ENCODE measurements at regions not wholly inside any gene's neighbourhood (a gene's known extent, or its start where the extent isn't known, plus 50 kb on each side); places are given as distances from the start of the nearest gene placed in this dataset.

DNA sequence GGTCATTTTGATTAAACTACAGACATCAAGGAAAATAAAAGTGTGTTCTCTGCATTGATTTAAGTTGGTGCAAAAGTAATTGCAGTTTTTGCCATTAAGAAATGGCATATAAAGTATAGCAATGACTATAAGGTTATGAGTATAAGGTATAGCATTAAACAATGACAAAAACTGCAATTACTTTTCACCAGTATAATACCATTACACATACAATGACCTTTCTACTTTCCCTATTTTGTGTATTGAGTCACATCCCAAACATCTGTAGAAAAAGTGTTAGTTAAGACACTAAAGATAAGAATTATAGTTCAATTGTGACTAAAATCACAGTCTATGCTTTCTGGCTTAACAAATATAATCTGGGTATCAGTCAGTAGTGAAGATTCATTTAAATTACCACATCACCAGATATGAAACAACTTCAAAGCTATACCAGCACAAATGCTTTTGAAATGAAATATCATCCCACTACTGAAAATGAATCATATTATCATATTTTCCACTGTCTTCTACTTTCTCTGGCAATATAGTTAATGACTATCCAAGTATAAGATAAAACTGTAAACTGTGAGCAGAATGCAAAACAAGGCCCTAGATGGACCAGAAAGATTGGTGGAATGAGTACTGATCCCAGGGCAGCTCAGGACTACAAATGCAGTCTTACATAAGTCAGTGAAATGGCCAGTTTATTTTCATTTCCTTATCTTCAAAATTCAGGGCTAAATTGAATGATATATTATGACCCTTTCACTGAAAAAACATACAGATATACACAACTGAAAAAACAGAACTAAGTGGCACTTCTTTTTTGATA is 241.1 kb downstream of the ANTXR2 start:
- TF ChIP-seq, protein P1, sequence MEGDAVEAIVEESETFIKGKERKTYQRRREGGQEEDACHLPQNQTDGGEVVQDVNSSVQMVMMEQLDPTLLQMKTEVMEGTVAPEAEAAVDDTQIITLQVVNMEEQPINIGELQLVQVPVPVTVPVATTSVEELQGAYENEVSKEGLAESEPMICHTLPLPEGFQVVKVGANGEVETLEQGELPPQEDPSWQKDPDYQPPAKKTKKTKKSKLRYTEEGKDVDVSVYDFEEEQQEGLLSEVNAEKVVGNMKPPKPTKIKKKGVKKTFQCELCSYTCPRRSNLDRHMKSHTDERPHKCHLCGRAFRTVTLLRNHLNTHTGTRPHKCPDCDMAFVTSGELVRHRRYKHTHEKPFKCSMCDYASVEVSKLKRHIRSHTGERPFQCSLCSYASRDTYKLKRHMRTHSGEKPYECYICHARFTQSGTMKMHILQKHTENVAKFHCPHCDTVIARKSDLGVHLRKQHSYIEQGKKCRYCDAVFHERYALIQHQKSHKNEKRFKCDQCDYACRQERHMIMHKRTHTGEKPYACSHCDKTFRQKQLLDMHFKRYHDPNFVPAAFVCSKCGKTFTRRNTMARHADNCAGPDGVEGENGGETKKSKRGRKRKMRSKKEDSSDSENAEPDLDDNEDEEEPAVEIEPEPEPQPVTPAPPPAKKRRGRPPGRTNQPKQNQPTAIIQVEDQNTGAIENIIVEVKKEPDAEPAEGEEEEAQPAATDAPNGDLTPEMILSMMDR (IDR thresholded peaks at IDR 0.05), result no peak
- TF ChIP-seq POLR2A (IDR thresholded peaks at IDR 0.05), result no peak
